ENCODE measurements at regions not wholly inside any gene's neighbourhood (a gene's known extent, or its start where the extent isn't known, plus 50 kb on each side); places are given as distances from the start of the nearest gene placed in this dataset.
"Not testable (repeated sequence)": the region's sequence is repeated elsewhere in the genome, so short reads cannot be mapped to it uniquely, and the experiment has no call there.

GRCh38 chr2:67612576-67613042, 215.5 kb downstream of the ETAA1 start:
- no peaks in the 10 kb centered on the region for H3K36me3 ChIP-seq
- no peak overlapping the region for H3K27ac ChIP-seq
- no peaks in the 10 kb centered on the region for H3K4me1 ChIP-seq
- H3K4me3 ChIP-seq: no peak overlapping the region
- intact Hi-C loops (cut with DNase I; ENCODE audit: low total_unique reads): no loop called here
- in situ Hi-C loops (cut with MboI; ENCODE audit: low sequenced_read_pairs in 4 of 4): no loop called here
- ATAC-seq: peak; percentile 55 to 77
- TF ChIP-seq CTCF (IDR thresholded peaks at IDR 0.05 in 4 of 5, conservative IDR thresholded peaks at IDR 0.05 in 1 of 5): no peak
- TF ChIP-seq POLR2A (IDR thresholded peaks at IDR 0.05): no peak
- no peaks in the 10 kb centered on the region for H3K9me3 ChIP-seq
- no peaks in the 10 kb centered on the region for H3K27me3 ChIP-seq
- DNase-seq: peak; percentile 14 to 20

GRCh38 chr2:67613227-67613626, 216.1 kb downstream of the ETAA1 start:
- Histone ChIP-seq H3K9me3 (no peaks in the 10 kb centered on the region), H3K4me1 (no peaks in the 10 kb centered on the region), H3K27ac (no peak overlapping the region), H3K4me3 (no peak overlapping the region), H3K27me3 (no peaks in the 10 kb centered on the region), H3K36me3 (no peaks in the 10 kb centered on the region)
- in situ Hi-C loops (cut with MboI; ENCODE audit: low sequenced_read_pairs in 4 of 4) (no loop called here), intact Hi-C loops (cut with DNase I; ENCODE audit: low total_unique reads) (no loop called here)
- DNase-seq (no peak), ATAC-seq (no peak)
- TF ChIP-seq POLR2A (IDR thresholded peaks at IDR 0.05) (no peak), CTCF (IDR thresholded peaks at IDR 0.05 in 4 of 5, conservative IDR thresholded peaks at IDR 0.05 in 1 of 5) (no peak)

- H3K4me3 ChIP-seq: no peak overlapping the region
- intact Hi-C loops (cut with DNase I; ENCODE audit: low total_unique reads): no loop called here
Measured at GRCh38 chr2:67614454-67614853, 217.3 kb downstream of the ETAA1 start.

GRCh38 chr2:67616749-67617148, 219.6 kb downstream of the ETAA1 start:
- intact Hi-C loops (cut with DNase I; ENCODE audit: low total_unique reads) (no loop called here), in situ Hi-C loops (cut with MboI; ENCODE audit: low sequenced_read_pairs in 4 of 4) (no loop called here)
- Histone ChIP-seq H3K4me3 (no peak overlapping the region), H3K36me3 (no peaks in the 10 kb centered on the region), H3K4me1 (no peaks in the 10 kb centered on the region), H3K9me3 (no peaks in the 10 kb centered on the region), H3K27me3 (no peaks in the 10 kb centered on the region), H3K27ac (no peak overlapping the region)
- ATAC-seq (no peak), DNase-seq (no peak)
- TF ChIP-seq POLR2A (IDR thresholded peaks at IDR 0.05): no peak

More at GRCh38 chr2:67614454-67614853, 217.3 kb downstream of the ETAA1 start:
- TF ChIP-seq CTCF (IDR thresholded peaks at IDR 0.05 in 4 of 5, conservative IDR thresholded peaks at IDR 0.05 in 1 of 5) (no peak), POLR2A (IDR thresholded peaks at IDR 0.05) (no peak)
- ATAC-seq (no peak), DNase-seq (no peak)
- Histone ChIP-seq H3K27me3 (no peaks in the 10 kb centered on the region), H3K36me3 (no peaks in the 10 kb centered on the region), H3K27ac (no peak overlapping the region), H3K9me3 (no peaks in the 10 kb centered on the region), H3K4me1 (no peaks in the 10 kb centered on the region)
- in situ Hi-C loops (cut with MboI; ENCODE audit: low sequenced_read_pairs in 4 of 4): no loop called here

- ATAC-seq: peak in 1 of 2 donors; percentile 56
- TF ChIP-seq POLR2A (IDR thresholded peaks at IDR 0.05) (no peak), CTCF (IDR thresholded peaks at IDR 0.05 in 4 of 5, conservative IDR thresholded peaks at IDR 0.05 in 1 of 5) (no peak)
- no peaks in the 10 kb centered on the region for H3K27me3 ChIP-seq
Measured at GRCh38 chr2:67619204-67619603, 222.1 kb downstream of the ETAA1 start.

GRCh38 chr2:67623741-67624140, 226.6 kb downstream of the ETAA1 start:
- H3K36me3 ChIP-seq; H3K27ac ChIP-seq; intact Hi-C loops (cut with DNase I; ENCODE audit: low total_unique reads); H3K27me3 ChIP-seq; ATAC-seq; H3K4me1 ChIP-seq; H3K4me3 ChIP-seq; in situ Hi-C loops (cut with MboI; ENCODE audit: low sequenced_read_pairs in 4 of 4); H3K9me3 ChIP-seq; DNase-seq: not testable (repeated sequence)

More at GRCh38 chr2:67619204-67619603, 222.1 kb downstream of the ETAA1 start:
- Histone ChIP-seq H3K4me1 (no peaks in the 10 kb centered on the region), H3K4me3 (no peak overlapping the region), H3K27ac (no peak overlapping the region), H3K36me3 (no peaks in the 10 kb centered on the region), H3K9me3 (no peaks in the 10 kb centered on the region)
- DNase-seq: no peak
- intact Hi-C loops (cut with DNase I; ENCODE audit: low total_unique reads) (no loop called here), in situ Hi-C loops (cut with MboI; ENCODE audit: low sequenced_read_pairs in 4 of 4) (no loop called here)

Data from gastrocnemius medialis (tissue), 4 donors.